HL-60 (cell line): ENCODE measurements at regions not wholly inside any gene's neighbourhood (a gene's known extent, or its start where the extent isn't known, plus 50 kb on each side); places are given as distances from the start of the nearest gene placed in this dataset.

ENCODE experiments used
- DNase-seq, 2 experiments: peaks; one replicate each; pipeline ENCODE4 v3.0.0-alpha.2; 2010 to 2020; ENCODE audit warnings: low read depth in 1 of 2, low spot score in 1 of 2
- H3K27ac ChIP-seq: fragments of 250-450 bp; sonication (Bioruptor Pico); replicated peaks from 2 replicates; pipeline ENCODE4 v1.5.1; 2020; ENCODE audit warnings: mild to moderate bottlenecking, moderate library complexity
- H3K27me3 ChIP-seq: fragments of 250-450 bp; sonication (Bioruptor Pico); 2 replicates; pipeline ENCODE4 v1.5.1; 2021; ENCODE audit warnings: mild to moderate bottlenecking, moderate library complexity; ENCODE audit not compliant: insufficient read depth, poor library complexity, severe bottlenecking
- H3K4me3 ChIP-seq: replicated peaks from 2 replicates; pipeline ENCODE4 v1.5.1; 2011; ENCODE audit warnings: mild to moderate bottlenecking, control low read depth, low read length; ENCODE audit not compliant: insufficient read depth
- CTCF ChIP-seq: IDR thresholded peaks from one replicate; pipeline ENCODE4 v1.5.1; 2011; ENCODE audit warnings: low read length, control low read depth, inconsistent platforms; ENCODE audit not compliant: insufficient read depth
- GABPA ChIP-seq: IDR thresholded peaks from 2 replicates; pipeline ENCODE4 v1.6.1; 2012; ENCODE audit warnings: low read depth
- POLR2AphosphoS5 ChIP-seq: IDR thresholded peaks from 2 replicates; pipeline ENCODE4 v1.6.1; 2012; ENCODE audit warnings: low read depth
- REST ChIP-seq: IDR thresholded peaks from 2 replicates; pipeline ENCODE4 v1.6.1; 2012; ENCODE audit warnings: low read depth; ENCODE audit not compliant: insufficient replicate concordance
- SPI1 ChIP-seq: IDR thresholded peaks from 2 replicates; pipeline ENCODE4 v1.6.1; 2012; ENCODE audit warnings: low read depth, mild to moderate bottlenecking, borderline replicate concordance

GRCh38 chr13:65103351-65103750 lies 2126.8 kb downstream of the PCDH9 start:
- H3K4me3 ChIP-seq, result no peak overlapping the region
- TF ChIP-seq REST, result no peak
- no peak for TF ChIP-seq CTCF
- no peak for TF ChIP-seq SPI1
- no peak for TF ChIP-seq GABPA
- TF ChIP-seq POLR2AphosphoS5, result no peak
- H3K27ac ChIP-seq, result no peak overlapping the region
- no peak for DNase-seq
- H3K27me3 ChIP-seq, result no peaks in the 10 kb centered on the region

- no peak overlapping the region for H3K27ac ChIP-seq
- DNase-seq, result no peak
These were observed 2134.7 kb downstream of the PCDH9 start for GRCh38 chr13:65095161-65096082.

More at GRCh38 chr13:65095161-65096082, 2134.7 kb downstream of the PCDH9 start:
- Histone ChIP-seq H3K4me3 (no peak overlapping the region), H3K27me3 (no peaks in the 10 kb centered on the region)
- no peak for TF ChIP-seq REST
- no peak for TF ChIP-seq SPI1
- TF ChIP-seq GABPA, result no peak
- TF ChIP-seq CTCF, result no peak
- no peak for TF ChIP-seq POLR2AphosphoS5
